GM18505 (cell line): ENCODE measurements at regions not wholly inside any gene's neighbourhood (a gene's known extent, or its start where the extent isn't known, plus 50 kb on each side); places are given as distances from the start of the nearest gene placed in this dataset.

Experiments
- ATAC-seq: cut with Tn5 transposase; IDR thresholded peaks from one replicate; pipeline ENCODE4 v1.9.1; 2021; ENCODE audit not compliant: unreplicated experiment
- POLR2A ChIP-seq: IDR thresholded peaks from 4 replicates; pipeline ENCODE4 v1.6.1; 2011; ENCODE audit warnings: borderline replicate concordance; ENCODE audit not compliant: insufficient read depth, insufficient read length; ENCODE audit errors: extremely low read depth

- no peak for ATAC-seq
- no peak for TF ChIP-seq POLR2A
These were observed 711.8 kb upstream of the MAP3K7 start for GRCh38 chr6:91298543-91299145.

DNA sequence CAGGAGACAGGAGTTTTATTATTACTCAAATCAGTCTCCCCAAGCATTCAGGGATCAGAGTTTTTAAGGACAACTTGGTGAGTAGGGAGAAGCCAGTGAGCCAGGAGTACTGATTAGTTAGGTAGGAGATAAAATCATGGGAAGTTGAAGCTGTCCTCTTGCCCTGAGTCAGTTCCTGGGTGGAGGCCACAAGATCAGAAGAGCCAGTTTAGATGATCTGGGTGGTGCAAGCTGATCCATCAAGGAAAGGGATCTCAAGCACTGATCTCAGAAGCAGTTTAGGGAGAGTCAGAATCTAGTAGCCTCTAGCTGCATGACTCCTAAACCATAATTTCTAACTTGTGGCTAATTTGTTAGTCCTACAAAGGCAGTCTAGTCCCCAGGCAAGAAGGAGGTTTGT is 706.5 kb upstream of the MAP3K7 start:
- ATAC-seq = no peak
- TF ChIP-seq POLR2A = no peak

DNA sequence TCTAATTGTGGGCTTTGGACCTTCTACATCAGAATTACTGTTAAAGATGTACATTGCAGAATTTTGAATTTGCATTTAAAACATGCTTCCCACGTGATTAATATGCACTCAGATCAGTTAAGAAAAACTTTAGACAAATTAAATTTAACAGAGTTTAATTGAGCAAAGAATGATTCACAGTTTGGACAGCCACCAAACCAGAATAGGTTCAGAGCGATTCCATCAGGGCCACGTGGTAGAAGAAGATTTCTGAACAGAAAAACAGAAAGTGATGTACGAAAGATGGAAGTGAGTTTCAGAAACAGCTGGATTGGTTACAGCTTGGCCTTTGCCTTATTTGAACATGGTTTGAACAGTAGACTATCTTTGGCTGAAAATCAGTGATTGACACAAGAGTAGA is 704.2 kb upstream of the MAP3K7 start:
- no peak for TF ChIP-seq POLR2A

GRCh38 chr6:91288741-91289140 is 701.9 kb upstream of the MAP3K7 start:
- no peak for ATAC-seq
- TF ChIP-seq POLR2A = no peak

More for the DNA sequence above, 704.2 kb upstream of the MAP3K7 start:
- no peak for ATAC-seq

- no peak for ATAC-seq
- TF ChIP-seq POLR2A = no peak
These were observed 695.0 kb upstream of the MAP3K7 start for GRCh38 chr6:91281901-91282300.

- no peak for ATAC-seq
- no peak for TF ChIP-seq POLR2A
These were observed 693.6 kb upstream of the MAP3K7 start for GRCh38 chr6:91280494-91280830.

- ATAC-seq = no peak
- TF ChIP-seq POLR2A = no peak
These were observed 693.0 kb upstream of the MAP3K7 start for GRCh38 chr6:91279740-91280493.

- no peak for TF ChIP-seq POLR2A
- no peak for ATAC-seq
These were observed 691.5 kb upstream of the MAP3K7 start for GRCh38 chr6:91278416-91278815.

DNA sequence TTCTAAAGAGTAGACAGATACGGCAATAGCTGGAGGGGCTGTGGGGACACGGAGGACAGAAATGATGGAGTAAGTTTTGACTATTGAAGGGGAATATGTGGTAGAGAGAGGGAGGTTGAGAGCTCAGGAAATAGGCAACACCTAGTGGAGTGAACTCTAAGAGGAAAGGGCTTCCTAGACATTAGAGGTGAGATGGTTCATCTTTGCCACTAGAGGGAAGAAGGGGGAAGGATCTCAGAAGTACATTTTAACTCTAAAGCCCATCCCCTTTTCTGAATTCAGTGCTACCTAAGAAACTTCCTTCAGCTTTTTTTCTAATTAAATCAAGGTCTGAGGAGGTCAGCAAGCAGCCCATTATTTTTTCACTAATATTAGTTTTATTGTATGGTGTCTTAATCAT is 689.4 kb upstream of the MAP3K7 start:
- ATAC-seq = peak; percentile 81
- no peak for TF ChIP-seq POLR2A

- no peak for TF ChIP-seq POLR2A
- ATAC-seq = no peak
These were observed 686.9 kb upstream of the MAP3K7 start for GRCh38 chr6:91273729-91274128.

GRCh38 chr6:91271807-91272206 is 684.9 kb upstream of the MAP3K7 start:
- TF ChIP-seq POLR2A = no peak
- no peak for ATAC-seq

DNA sequence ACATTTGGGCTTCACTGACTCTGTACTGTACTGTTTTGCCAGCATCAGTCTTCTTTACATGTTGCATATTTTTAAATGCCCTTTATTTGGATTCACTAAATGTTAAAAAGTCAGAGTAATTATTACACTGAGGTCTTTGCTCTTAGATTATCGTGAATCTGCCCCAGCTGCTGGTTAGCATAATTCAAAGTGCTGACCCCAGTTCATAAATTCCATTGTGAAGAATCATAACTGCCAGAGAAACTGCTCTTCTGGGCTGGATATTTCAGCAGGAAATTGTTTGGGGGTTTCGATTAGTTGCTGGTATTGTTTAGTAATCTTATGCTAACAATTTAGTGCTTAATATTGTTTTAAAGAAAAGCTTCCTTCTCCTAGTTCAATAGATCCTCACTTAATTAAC is 682.1 kb upstream of the MAP3K7 start:
- ATAC-seq = no peak
- no peak for TF ChIP-seq POLR2A

GRCh38 chr6:91267246-91267645 is 680.4 kb upstream of the MAP3K7 start:
- TF ChIP-seq POLR2A = no peak
- no peak for ATAC-seq

GRCh38 chr6:91266156-91266555 is 679.3 kb upstream of the MAP3K7 start:
- no peak for ATAC-seq
- TF ChIP-seq POLR2A = no peak
